Kidney capillary endothelial cell (primary cell): ENCODE measurements at regions not wholly inside any gene's neighbourhood (a gene's known extent, or its start where the extent isn't known, plus 50 kb on each side); places are given as distances from the start of the nearest gene placed in this dataset.
A peak's percentile ranks its signal among the peaks of the same experiment; 100 is the strongest.

Experiments
- DNase-seq: peaks from one replicate; pipeline ENCODE4 v3.0.0-alpha.2; 2018; ENCODE audit warnings: low spot score

GRCh38 chr12:59230334-59230733, 310.0 kb upstream of the LRIG3 start:
- no peak for DNase-seq

GRCh38 chr12:59219148-59219547, 298.8 kb upstream of the LRIG3 start:
- DNase-seq, result no peak

- no peak for DNase-seq
Measured at GRCh38 chr12:59196989-59197388, 276.7 kb upstream of the LRIG3 start.

GRCh38 chr12:59194794-59195193, 274.5 kb upstream of the LRIG3 start:
- DNase-seq, result no peak

- no peak for DNase-seq
Measured at GRCh38 chr12:59193476-59194050, 273.3 kb upstream of the LRIG3 start.

GRCh38 chr12:59191372-59191771, 271.1 kb upstream of the LRIG3 start:
- DNase-seq, result no peak

- no peak for DNase-seq
Measured at GRCh38 chr12:59186451-59186850, 266.1 kb upstream of the LRIG3 start.

GRCh38 chr12:59185295-59185694, 265.0 kb upstream of the LRIG3 start:
- DNase-seq, result no peak

- no peak for DNase-seq
Measured at GRCh38 chr12:59182658-59183455, 262.6 kb upstream of the LRIG3 start.

- no peak for DNase-seq
Measured at GRCh38 chr12:59182191-59182590, 261.9 kb upstream of the LRIG3 start.

GRCh38 chr12:59181196-59181777, 261.0 kb upstream of the LRIG3 start:
- DNase-seq, result no peak

- no peak for DNase-seq
Measured at GRCh38 chr12:59179231-59179630, 258.9 kb upstream of the LRIG3 start.

GRCh38 chr12:59173695-59174094, 253.4 kb upstream of the LRIG3 start:
- no peak for DNase-seq

- DNase-seq, result no peak
Measured at GRCh38 chr12:59168647-59169046, 248.3 kb upstream of the LRIG3 start.

- DNase-seq, result no peak
Measured at GRCh38 chr12:59166457-59166856, 246.2 kb upstream of the LRIG3 start.

- peak; percentile 30 for DNase-seq
Measured at GRCh38 chr12:59164991-59165718, 244.9 kb upstream of the LRIG3 start.

- no peak for DNase-seq
Measured at GRCh38 chr12:59164226-59164625, 243.9 kb upstream of the LRIG3 start.

- no peak for DNase-seq
Measured at GRCh38 chr12:59158681-59159080, 238.4 kb upstream of the LRIG3 start.

GRCh38 chr12:59158066-59158465, 237.8 kb upstream of the LRIG3 start:
- no peak for DNase-seq

GRCh38 chr12:59155448-59155847, 235.1 kb upstream of the LRIG3 start:
- no peak for DNase-seq

- DNase-seq, result no peak
Measured at GRCh38 chr12:59151243-59151642, 230.9 kb upstream of the LRIG3 start.

GRCh38 chr12:59149995-59150642, 229.8 kb upstream of the LRIG3 start:
- DNase-seq, result peak; percentile 73
